ENCODE measurements at regions not wholly inside any gene's neighbourhood (a gene's known extent, or its start where the extent isn't known, plus 50 kb on each side); places are given as distances from the start of the nearest gene placed in this dataset.

- TF ChIP-seq ZNF462 (CRISPR knock-in tag; IDR thresholded peaks at IDR 0.05) = no peak
- no peak for TF ChIP-seq CTCF (conservative IDR thresholded peaks at IDR 0.05; ENCODE audit: low read depth in 2 of 2)
- TF ChIP-seq EZH2 (IDR thresholded peaks at IDR 0.05; ENCODE audit: low read depth, unreplicated experiment) = no peak
- no peak for TF ChIP-seq POLR2AphosphoS5 (IDR thresholded peaks at IDR 0.05; ENCODE audit: low read depth)
These were observed 52.0 kb upstream of the DDX18 start (continued) for GRCh38 chr2:117762454-117762853.

- H3F3A ChIP-seq (replicated peaks; ENCODE audit: low read depth) = no peaks in the 10 kb centered on the region
- DNase-seq (ENCODE audit: low spot score) (no peak), ATAC-seq (no peak)
- no peaks in the 10 kb centered on the region for H4K20me1 ChIP-seq (replicated peaks; ENCODE audit: insufficient read depth)
- Mint-ChIP-seq H3K36me3 (ENCODE audit: low read depth) (no peaks in the 10 kb centered on the region), H3K4me1 (no peaks in the 10 kb centered on the region), H3K27me3 (ENCODE audit: insufficient read depth, low read depth, poor library complexity) (no peaks in the 10 kb centered on the region), H3K4me3 (no peak overlapping the region), H3K9me3 (peaks cover 3% of the 10 kb centered on the region; the same call in 1 of the 3 replicates), H3K27ac (no peak overlapping the region)
- H3K4me1 ChIP-seq (ENCODE audit: insufficient read depth) = no peaks in the 10 kb centered on the region
- no peak overlapping the region for H3K4me2 ChIP-seq
- H3K79me2 ChIP-seq (replicated peaks; ENCODE audit: insufficient read depth) = no peaks in the 10 kb centered on the region
- H3K36me3 ChIP-seq (ENCODE audit: insufficient read depth) = no peaks in the 10 kb centered on the region
- no peak for TF ChIP-seq ZNF114 (CRISPR knock-in tag; IDR thresholded peaks at IDR 0.05)
- TF ChIP-seq CTCF (conservative IDR thresholded peaks at IDR 0.05; ENCODE audit: low read depth in 2 of 2) = no peak
- no peak for TF ChIP-seq CREB1 (CRISPR knock-in tag; IDR thresholded peaks at IDR 0.05; ENCODE audit: low read depth)
- TF ChIP-seq ETS1 (IDR thresholded peaks at IDR 0.05) = no peak
- no peak overlapping the region for H3K27ac ChIP-seq (ENCODE audit: low read depth)
- H3K27me3 ChIP-seq (ENCODE audit: insufficient read depth) = no peaks in the 10 kb centered on the region
- H2AFZ ChIP-seq = no peak overlapping the region
- H3K9me2 ChIP-seq (ENCODE audit: insufficient read depth) = no peaks in the 10 kb centered on the region; the same call in 1 of the 2 replicates
- no peak overlapping the region for H3K4me3 ChIP-seq
These were observed 50.7 kb upstream of the DDX18 start for GRCh38 chr2:117763804-117764203.
